H1 (cell line): ENCODE measurements at regions not wholly inside any gene's neighbourhood (a gene's known extent, or its start where the extent isn't known, plus 50 kb on each side); places are given as distances from the start of the nearest gene placed in this dataset.

Source experiments
- CTCF ChIA-PET: fragments of 300-600 bp; sonication (Branson Sonifier 250); formaldehyde crosslinking; loops from one replicate; lab custom pipeline; 2021; ENCODE audit not compliant: partially characterized antibody; lab: Charles Lee
- POLR2A ChIA-PET: fragments of 300-600 bp; sonication (Branson Sonifier 250); formaldehyde crosslinking; loops from one replicate; lab custom pipeline; 2021; ENCODE audit warnings: inconsistent platforms; ENCODE audit not compliant: partially characterized antibody; lab: Charles Lee
- DNase-seq, 2 experiments: peaks; one replicate each; pipeline versions ENCODE4 v3.0.0 to v3.0.0-alpha.2; 2010 to 2022; ENCODE audit warnings: low spot score in 2 of 2, low read depth in 1 of 2, mixed read lengths in 1 of 2
- FAIRE-seq: peaks from 2 replicates; lab custom pipeline; 2011; peaks lifted over from hg19 to GRCh38; lab: Jason Lieb, UNC
- H2AFZ ChIP-seq: 2 replicates; pipeline ENCODE4 v1.8.1; 2012; ENCODE audit warnings: low read length, inconsistent platforms
- H2AK5ac ChIP-seq: 2 replicates; pipeline ENCODE4 v1.6.1; 2013; ENCODE audit warnings: low read depth, low read length
- H2BK120ac ChIP-seq: replicated peaks from 2 replicates; pipeline ENCODE3; 2013; ENCODE audit warnings: low read depth, low read length, inconsistent platforms
- H2BK12ac ChIP-seq: 2 replicates; pipeline ENCODE4 v1.6.1; 2013; ENCODE audit warnings: low read depth, low read length
- H2BK15ac ChIP-seq: 2 replicates; pipeline ENCODE4 v1.6.1; 2013; ENCODE audit warnings: low read length
- H2BK20ac ChIP-seq: 2 replicates; pipeline ENCODE4 v1.6.1; 2013; ENCODE audit warnings: low read length
- H2BK5ac ChIP-seq: 2 replicates; pipeline ENCODE4 v1.6.1; 2013; ENCODE audit warnings: low read depth, low read length
- H3K14ac ChIP-seq: 2 replicates; pipeline ENCODE4 v1.6.1; 2013; ENCODE audit warnings: inconsistent platforms; ENCODE audit not compliant: insufficient read length
- H3K18ac ChIP-seq: 2 replicates; pipeline ENCODE4 v1.6.1; 2013; ENCODE audit warnings: low read length; ENCODE audit errors: extremely low read depth
- H3K23ac ChIP-seq: 2 replicates; pipeline ENCODE4 v1.6.1; 2013; ENCODE audit warnings: inconsistent platforms; ENCODE audit not compliant: insufficient read length
- H3K23me2 ChIP-seq: 2 replicates; pipeline ENCODE4 v1.6.1; 2013; ENCODE audit warnings: low read depth, low read length
- H3K27ac ChIP-seq: 2 replicates; pipeline ENCODE4 v1.6.1; 2011; ENCODE audit warnings: low read depth, low read length, inconsistent platforms
- H3K27me3 ChIP-seq, 4 experiments: replicated peaks in 1 of 4; 1 replicate in 1 of 4; 2 replicates in 3 of 4; pipeline versions ENCODE4 v1.6.1 to v1.8.1; 2011 to 2013; ENCODE audit warnings: low read length in 3 of 4, mild to moderate bottlenecking in 3 of 4, inconsistent platforms in 2 of 4, mixed read lengths in 2 of 4, moderate library complexity in 1 of 4; ENCODE audit not compliant: control insufficient read depth in 3 of 4, insufficient read depth in 3 of 4; ENCODE audit errors: extremely low read depth in 1 of 4
- H3K36me3 ChIP-seq, 4 experiments: 2 replicates each; pipeline versions ENCODE4 v1.6.1 to v1.8.1; 2011 to 2013; ENCODE audit warnings: mild to moderate bottlenecking in 4 of 4, low read length in 3 of 4, moderate library complexity in 2 of 4, control low read depth in 1 of 4, inconsistent platforms in 1 of 4; ENCODE audit not compliant: insufficient read depth in 4 of 4, control insufficient read depth in 2 of 4
- H3K4ac ChIP-seq: replicated peaks from 2 replicates; pipeline ENCODE3; 2013; ENCODE audit warnings: low read length, low read depth, mixed read lengths, inconsistent platforms; ENCODE audit not compliant: insufficient read length
- H3K4me1 ChIP-seq, 4 experiments: replicated peaks in 1 of 4; 1 replicate in 1 of 4; 2 replicates in 3 of 4; pipeline versions ENCODE4 v1.6.1 to v1.8.1; 2011 to 2013; ENCODE audit warnings: low read length in 3 of 4, inconsistent platforms in 2 of 4, mixed read lengths in 1 of 4; ENCODE audit not compliant: insufficient read depth in 4 of 4, control insufficient read depth in 3 of 4
- H3K4me2 ChIP-seq, 2 experiments: 2 replicates each; pipeline versions ENCODE4 v1.6.1 to v1.8.1; 2011 to 2013; ENCODE audit warnings: low read depth in 2 of 2, low read length in 2 of 2, control low read depth in 1 of 2, inconsistent platforms in 1 of 2, mild to moderate bottlenecking in 1 of 2; ENCODE audit not compliant: insufficient read depth in 1 of 2
- H3K4me3 ChIP-seq, 4 experiments: fragments of 200-600, 300-600 bp in 1 of 4; sonication (generic), shearing (Covaris generic), sonication (Bioruptor Twin) in 1 of 4; 2 replicates each; pipeline versions ENCODE4 v1.5.1 to v1.8.1; 2011 to 2016; ENCODE audit warnings: low read length in 4 of 4, low read depth in 3 of 4, control low read depth in 2 of 4, inconsistent platforms in 2 of 4, mild to moderate bottlenecking in 2 of 4, mixed read lengths in 1 of 4, moderate library complexity in 1 of 4; ENCODE audit not compliant: insufficient read depth in 2 of 4; ENCODE audit errors: extremely low read depth in 1 of 4
- H3K56ac ChIP-seq: replicated peaks from 2 replicates; pipeline ENCODE3; 2013; ENCODE audit warnings: low read depth, mild to moderate bottlenecking, mixed read lengths, low read length, inconsistent platforms; ENCODE audit not compliant: insufficient read length
- H3K79me1 ChIP-seq: 2 replicates; pipeline ENCODE4 v1.6.1; 2013; ENCODE audit warnings: low read depth, low read length, control low read depth
- H3K79me2 ChIP-seq, 2 experiments: 2 replicates each; pipeline versions ENCODE4 v1.6.1 to v1.8.1; 2012 to 2013; ENCODE audit warnings: low read length in 2 of 2, mild to moderate bottlenecking in 2 of 2, inconsistent platforms in 1 of 2; ENCODE audit not compliant: insufficient read depth in 2 of 2, control insufficient read depth in 1 of 2
- H3K9ac ChIP-seq, 4 experiments: replicated peaks in 1 of 4; 1 replicate in 1 of 4; 2 replicates in 3 of 4; pipeline versions ENCODE4 v1.6.1 to v1.8.1; 2011 to 2013; ENCODE audit warnings: low read depth in 3 of 4, low read length in 3 of 4, control low read depth in 2 of 4, mild to moderate bottlenecking in 2 of 4, moderate library complexity in 2 of 4, inconsistent platforms in 1 of 4; ENCODE audit errors: extremely low read depth in 1 of 4
- H3K9me3 ChIP-seq, 2 experiments: 2 replicates each; pipeline versions ENCODE4 v1.6.1 to v1.8.1; 2012 to 2013; ENCODE audit warnings: mild to moderate bottlenecking in 2 of 2, moderate library complexity in 2 of 2, control low read depth in 1 of 2, inconsistent platforms in 1 of 2, low read depth in 1 of 2, low read length in 1 of 2, mixed read lengths in 1 of 2; ENCODE audit not compliant: insufficient read depth in 2 of 2
- H4K20me1 ChIP-seq, 2 experiments: replicated peaks in 1 of 2; 2 replicates each; pipeline versions ENCODE3 to v1.8.1; 2011 to 2013; ENCODE audit warnings: inconsistent platforms in 2 of 2, low read length in 2 of 2, mild to moderate bottlenecking in 1 of 2; ENCODE audit not compliant: insufficient read depth in 2 of 2, control insufficient read depth in 1 of 2
- H4K5ac ChIP-seq: 2 replicates; pipeline ENCODE4 v1.6.1; 2013; ENCODE audit warnings: low read length, low read depth, mixed read lengths, inconsistent platforms; ENCODE audit not compliant: insufficient read length
- H4K8ac ChIP-seq: 2 replicates; pipeline ENCODE4 v1.8.0; 2013; ENCODE audit warnings: mild to moderate bottlenecking, moderate library complexity, low read length, inconsistent platforms; ENCODE audit not compliant: insufficient read depth; ENCODE audit errors: extremely low read depth
- H4K91ac ChIP-seq: replicated peaks from 2 replicates; pipeline ENCODE3; 2013; ENCODE audit warnings: low read length, mixed read lengths, inconsistent platforms; ENCODE audit not compliant: insufficient read length
- BACH1 ChIP-seq: IDR thresholded peaks from 2 replicates; pipeline ENCODE4 v1.6.1; 2012; ENCODE audit warnings: low read length, improper control_type of control experiment
- BCL11A ChIP-seq, 2 experiments: IDR thresholded peaks; one replicate each; pipeline ENCODE4 v1.6.1; 2011; ENCODE audit warnings: low read depth in 2 of 2, low read length in 2 of 2, mild to moderate bottlenecking in 2 of 2
- CREB1 ChIP-seq: IDR thresholded peaks from 2 replicates; pipeline ENCODE4 v1.6.1; 2012; ENCODE audit warnings: inconsistent platforms
- E2F6 ChIP-seq: IDR thresholded peaks from 2 replicates; pipeline ENCODE4 v1.6.1; 2012; ENCODE audit warnings: inconsistent platforms
- FOSL1 ChIP-seq: IDR thresholded peaks from 2 replicates; pipeline ENCODE4 v1.6.1; 2011; ENCODE audit warnings: mild to moderate bottlenecking, low read depth, low read length, moderate library complexity; ENCODE audit not compliant: insufficient read depth
- KDM1A ChIP-seq: fragments of 200-600, 300-600 bp; sonication (generic); IDR thresholded peaks from 2 replicates; pipeline ENCODE4 v1.7.1; 2016; ENCODE audit warnings: mild to moderate bottlenecking, low read length, borderline replicate concordance
- PHF8 ChIP-seq: fragments of 200-600 bp; sonication (generic); conservative IDR thresholded peaks from 2 replicates; pipeline ENCODE4 v1.7.1; 2012; ENCODE audit warnings: low read depth, mild to moderate bottlenecking, inconsistent platforms, low read length, moderate library complexity
- RNF2 ChIP-seq: fragments of 200-900, 300-1000 bp; sonication (generic); IDR thresholded peaks from 2 replicates; pipeline ENCODE4 v1.7.1; 2016; ENCODE audit warnings: borderline replicate concordance, low read depth, mild to moderate bottlenecking, antibody characterized with exemption, low read length; ENCODE audit not compliant: poor library complexity, severe bottlenecking; ENCODE audit errors: missing control alignments
- SIX5 ChIP-seq: IDR thresholded peaks from 2 replicates; pipeline ENCODE4 v1.6.1; 2011; ENCODE audit warnings: mild to moderate bottlenecking, low read depth, low read length
- SRF ChIP-seq: IDR thresholded peaks from 2 replicates; pipeline ENCODE4 v1.6.1; 2011; ENCODE audit warnings: mild to moderate bottlenecking, low read depth, low read length, moderate library complexity
- TAF1 ChIP-seq: IDR thresholded peaks from 2 replicates; pipeline ENCODE4 v1.6.1; 2011; ENCODE audit warnings: mild to moderate bottlenecking, low read depth, low read length
- WGBS, 2 experiments: shearing (Covaris generic) in 1 of 2; methylation state at CpG; one replicate each; pipeline versions ENCODE4 v1.1.6 to v1.1.7; 2013 to 2015; ENCODE audit warnings: low lambda C conversion rate in 2 of 2, mixed read lengths in 2 of 2, inconsistent platforms in 1 of 2, low coverage in 1 of 2, missing lambda C conversion rate in 1 of 2; ENCODE audit not compliant: insufficient replicate concordance in 2 of 2, insufficient coverage in 1 of 2, insufficient read length in 1 of 2; ENCODE audit errors: extremely low coverage in 1 of 2, missing lambda C conversion rate in 1 of 2; 5-methylcytosine and 5-hydroxymethylcytosine counted together
- TF ChIP-seq, protein P1 (sequence below): IDR thresholded peaks from 2 replicates; pipeline ENCODE4 v1.6.1; 2011; ENCODE audit warnings: low read depth, mild to moderate bottlenecking, low read length; ENCODE audit not compliant: insufficient read depth

DNA sequence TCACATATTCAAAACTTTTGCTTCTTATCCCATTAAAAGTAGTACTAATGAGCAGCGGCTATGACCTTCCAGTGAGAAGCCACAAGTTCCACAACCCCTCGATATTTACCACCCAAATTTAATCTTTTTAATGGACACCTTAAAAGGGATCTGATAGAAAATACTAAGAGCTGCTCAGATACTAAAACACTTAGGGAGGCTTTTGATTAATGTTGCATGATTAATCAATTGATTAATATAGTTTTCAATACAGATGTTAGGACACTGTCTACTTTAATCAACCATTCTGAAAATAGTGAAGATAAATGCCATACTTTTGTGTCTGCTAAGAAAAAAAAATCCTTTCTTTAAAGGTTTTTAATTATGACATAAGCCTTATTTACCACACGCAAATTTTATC lies 1312.8 kb upstream of the ACVR2A start:
- no peak for DNase-seq
- H2BK12ac ChIP-seq: no peak overlapping the region
- H4K5ac ChIP-seq: no peak overlapping the region
- ChIA-PET CTCF (no interaction called here), POLR2A (no interaction called here)
- H3K36me3 ChIP-seq: no peaks in the 10 kb centered on the region; a peak in 1 of 8 replicates
- H3K23me2 ChIP-seq: no peaks in the 10 kb centered on the region
- no peak overlapping the region for H2BK20ac ChIP-seq
- H2BK15ac ChIP-seq: no peak overlapping the region
- H3K79me1 ChIP-seq: no peaks in the 10 kb centered on the region
- H4K8ac ChIP-seq: no peak overlapping the region
- no peak overlapping the region for H3K9ac ChIP-seq
- H3K79me2 ChIP-seq: no peaks in the 10 kb centered on the region
- no peak overlapping the region for H4K91ac ChIP-seq
- no peak overlapping the region for H3K4ac ChIP-seq
- no peak overlapping the region for H2AFZ ChIP-seq
- no peak overlapping the region for H3K14ac ChIP-seq
- no peak overlapping the region for H2BK5ac ChIP-seq
- 86% methylated on average over 3 of the region's 3 CpGs; no CpG with 5 or more reads in 1 of the 2 experiments for WGBS, 2 experiments
- 0 out of 7 replicates have a peak, but pooled peaks cover 0 to 2% (median 0%) of the 10 kb centered on the region in 4 experiments for H3K4me1 ChIP-seq
- H3K23ac ChIP-seq: no peak overlapping the region
- TF ChIP-seq BACH1 (no peak), RNF2 (no peak), KDM1A (no peak), PHF8 (no peak), SIX5 (no peak), BCL11A (IDR thresholded peaks at IDR 0.05; ENCODE audit: low read depth in 2 of 2, low read length in 2 of 2) (no peak), CREB1 (no peak), E2F6 (no peak), TAF1 (no peak), FOSL1 (no peak), SRF (no peak)
- TF ChIP-seq, protein P1, sequence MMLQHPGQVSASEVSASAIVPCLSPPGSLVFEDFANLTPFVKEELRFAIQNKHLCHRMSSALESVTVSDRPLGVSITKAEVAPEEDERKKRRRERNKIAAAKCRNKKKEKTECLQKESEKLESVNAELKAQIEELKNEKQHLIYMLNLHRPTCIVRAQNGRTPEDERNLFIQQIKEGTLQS: no peak
- TF ChIP-seq, all 59 proteins: peak for 0
- H3K4me2 ChIP-seq: no peak overlapping the region
- no peak overlapping the region for H2AK5ac ChIP-seq
- no peak for FAIRE-seq
- H3K9me3 ChIP-seq: no peaks in the 10 kb centered on the region
- no peak overlapping the region for H3K27ac ChIP-seq
- H3K18ac ChIP-seq: no peak overlapping the region
- no peak overlapping the region for H2BK120ac ChIP-seq
- H3K56ac ChIP-seq: no peak overlapping the region
- no peaks in the 10 kb centered on the region for H3K27me3 ChIP-seq
- H4K20me1 ChIP-seq: no peaks in the 10 kb centered on the region
- H3K4me3 ChIP-seq: no peak overlapping the region
